OCI-LY1 (cell line): ENCODE measurements at regions not wholly inside any gene's neighbourhood (a gene's known extent, or its start where the extent isn't known, plus 50 kb on each side); places are given as distances from the start of the nearest gene placed in this dataset.

Experiments used
- H2AFZ ChIP-seq: fragments of 200-600 bp; sonication (generic), shearing (Covaris generic); 2 replicates; pipeline ENCODE4 v1.6.0; 2014; ENCODE audit warnings: antibody characterized with exemption, mild to moderate bottlenecking, low read length
- H3F3A ChIP-seq: fragments of 200-600 bp; sonication (generic), shearing (Covaris generic); 2 replicates; pipeline ENCODE4 v1.6.0; 2014; ENCODE audit warnings: mild to moderate bottlenecking, antibody characterized with exemption, low read length, moderate library complexity; ENCODE audit not compliant: insufficient read depth
- H3K27ac ChIP-seq: fragments of 200-600 bp; sonication (generic); 2 replicates; pipeline ENCODE4 v1.5.1; 2014; ENCODE audit warnings: low read length, mixed run types, mild to moderate bottlenecking, low read depth; ENCODE audit not compliant: poor library complexity, severe bottlenecking
- H3K27me3 ChIP-seq: fragments of 200-600 bp; sonication (generic); 2 replicates; pipeline ENCODE4 v1.6.0; 2014; ENCODE audit warnings: antibody characterized with exemption, mild to moderate bottlenecking, low read length, moderate library complexity; ENCODE audit not compliant: insufficient read depth
- H3K36me3 ChIP-seq: fragments of 200-600 bp; sonication (generic); 2 replicates; pipeline ENCODE4 v1.6.1; 2014; ENCODE audit warnings: mild to moderate bottlenecking, antibody characterized with exemption, low read length, moderate library complexity, mixed read lengths; ENCODE audit not compliant: insufficient read depth
- H3K4me1 ChIP-seq: fragments of 200-600 bp; sonication (generic); 2 replicates; pipeline ENCODE4 v1.5.1; 2014; ENCODE audit warnings: mild to moderate bottlenecking, low read length, moderate library complexity; ENCODE audit not compliant: insufficient read depth, severe bottlenecking
- H3K4me2 ChIP-seq: fragments of 200-600 bp; sonication (generic), shearing (Covaris generic); 2 replicates; pipeline ENCODE4 v1.6.1; 2014; ENCODE audit warnings: low read length
- H3K4me3 ChIP-seq: fragments of 200-600 bp; sonication (generic); 2 replicates; pipeline ENCODE4 v1.5.1; 2014; ENCODE audit warnings: low read length, low read depth, mild to moderate bottlenecking, mixed read lengths; ENCODE audit not compliant: poor library complexity, severe bottlenecking
- H3K79me2 ChIP-seq: fragments of 200-600 bp; shearing (Covaris generic); 2 replicates; pipeline ENCODE4 v1.6.1; 2016; ENCODE audit warnings: mixed run types, low read length, mixed read lengths; ENCODE audit not compliant: insufficient read depth
- H3K9ac ChIP-seq: fragments of 200-600 bp; sonication (generic), shearing (Covaris generic); 2 replicates; pipeline ENCODE4 v1.6.1; 2014; ENCODE audit warnings: mild to moderate bottlenecking, low read length, mixed read lengths
- H3K9me2 ChIP-seq: fragments of 200-600 bp; sonication (generic), shearing (Covaris generic); 2 replicates; pipeline ENCODE4 v1.6.1; 2014; ENCODE audit warnings: low read depth, mild to moderate bottlenecking, low read length, mixed read lengths
- H3K9me3 ChIP-seq: fragments of 200-600 bp; shearing (Covaris generic); 2 replicates; pipeline ENCODE4 v1.6.1; 2014; ENCODE audit warnings: low read length, mixed read lengths
- H4K20me1 ChIP-seq: fragments of 200-600 bp; sonication (generic), shearing (Covaris generic); 2 replicates; pipeline ENCODE4 v1.6.0; 2016; ENCODE audit warnings: mild to moderate bottlenecking, low read length; ENCODE audit not compliant: insufficient read depth
- CTCF ChIP-seq: fragments of 200-600 bp; sonication (generic), shearing (Covaris generic); IDR thresholded peaks from 2 replicates; pipeline ENCODE4 v1.5.1; 2017; ENCODE audit warnings: mild to moderate bottlenecking, antibody characterized with exemption, low read length, moderate library complexity, mixed read lengths
- EZH2 ChIP-seq: fragments of 200-600 bp; sonication (generic), shearing (Covaris generic); IDR thresholded peaks from 2 replicates; pipeline ENCODE4 v1.8.0; 2017; ENCODE audit warnings: borderline replicate concordance, mixed run types, mild to moderate bottlenecking, antibody characterized with exemption, low read length, moderate library complexity, mixed read lengths

GRCh38 chr5:31114817-31115216 is 78.7 kb upstream of the CDH6 start:
- no peaks in the 10 kb centered on the region for H3K36me3 ChIP-seq
- no peak overlapping the region for H3K4me3 ChIP-seq
- H3K9ac ChIP-seq: no peak overlapping the region
- H3K27me3 ChIP-seq: no peaks in the 10 kb centered on the region
- no peak overlapping the region for H3K4me2 ChIP-seq
- H3K79me2 ChIP-seq: no peaks in the 10 kb centered on the region
- no peaks in the 10 kb centered on the region for H3K4me1 ChIP-seq
- no peaks in the 10 kb centered on the region for H4K20me1 ChIP-seq
- H3K9me2 ChIP-seq: no peaks in the 10 kb centered on the region
- H3K9me3 ChIP-seq: no peaks in the 10 kb centered on the region
- TF ChIP-seq EZH2: no peak
- TF ChIP-seq CTCF: no peak
- H3K27ac ChIP-seq: no peak overlapping the region
- no peak overlapping the region for H2AFZ ChIP-seq
- H3F3A ChIP-seq: no peaks in the 10 kb centered on the region

- Histone ChIP-seq H3K9me2 (no peaks in the 10 kb centered on the region), H3K27ac (no peak overlapping the region), H3K36me3 (no peaks in the 10 kb centered on the region), H3K9ac (no peak overlapping the region), H3K9me3 (no peaks in the 10 kb centered on the region), H3K4me1 (no peaks in the 10 kb centered on the region), H4K20me1 (no peaks in the 10 kb centered on the region), H3K4me3 (no peak overlapping the region), H2AFZ (no peak overlapping the region), H3K4me2 (no peak overlapping the region), H3K79me2 (no peaks in the 10 kb centered on the region), H3K27me3 (no peaks in the 10 kb centered on the region), H3F3A (no peaks in the 10 kb centered on the region)
- no peak for TF ChIP-seq CTCF
- no peak for TF ChIP-seq EZH2
Measured at GRCh38 chr5:31113666-31114350, 79.7 kb upstream of the CDH6 start.

GRCh38 chr5:31113101-31113500 is 80.4 kb upstream of the CDH6 start:
- Histone ChIP-seq H3K4me2 (no peak overlapping the region), H3K9me3 (no peaks in the 10 kb centered on the region), H3F3A (no peaks in the 10 kb centered on the region), H3K4me1 (no peaks in the 10 kb centered on the region), H4K20me1 (no peaks in the 10 kb centered on the region), H3K27me3 (no peaks in the 10 kb centered on the region), H3K79me2 (no peaks in the 10 kb centered on the region), H3K9me2 (no peaks in the 10 kb centered on the region), H2AFZ (no peak overlapping the region), H3K36me3 (no peaks in the 10 kb centered on the region), H3K27ac (no peak overlapping the region), H3K9ac (no peak overlapping the region), H3K4me3 (no peak overlapping the region)
- no peak for TF ChIP-seq EZH2
- TF ChIP-seq CTCF: no peak
